ENCODE measurements at regions not wholly inside any gene's neighbourhood (a gene's known extent, or its start where the extent isn't known, plus 50 kb on each side); places are given as distances from the start of the nearest gene placed in this dataset.

DNA sequence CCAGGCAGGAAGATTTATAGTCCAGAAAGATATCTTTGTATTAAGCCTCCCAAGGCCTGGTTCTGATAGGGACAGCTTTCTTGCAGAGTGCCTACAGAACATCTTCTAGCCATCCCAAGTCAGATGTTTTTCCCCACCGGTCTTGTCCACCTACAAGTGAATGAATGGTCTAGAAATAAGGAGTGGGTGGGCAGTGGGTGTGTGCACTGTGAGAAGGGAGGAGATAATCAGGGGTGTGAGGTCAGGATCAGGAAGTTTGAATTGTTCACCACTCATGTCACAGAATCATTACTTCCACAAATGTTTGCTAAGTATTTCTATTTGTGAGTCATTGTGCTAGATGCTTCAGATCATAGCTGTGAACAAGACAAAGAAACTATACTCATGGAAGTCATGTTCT lies 332.6 kb downstream of the NKX6-1 start:
- no peak overlapping the region for H3K4me2 ChIP-seq (ENCODE audit: low read depth, low read length, poor library complexity, severe bottlenecking)
- no peak overlapping the region for H2AFZ ChIP-seq (ENCODE audit: low read depth, low read length, severe bottlenecking)
- H3K9ac ChIP-seq (ENCODE audit: low read length), result no peak overlapping the region
- H3K9me2 ChIP-seq (replicated peaks; ENCODE audit: insufficient read depth, low read length), result no peaks in the 10 kb centered on the region
- H3K9me3 ChIP-seq (ENCODE audit: insufficient read depth, low read length), result no peaks in the 10 kb centered on the region
- H3K27me3 ChIP-seq (ENCODE audit: low read length), result no peaks in the 10 kb centered on the region
- H4K20me1 ChIP-seq (ENCODE audit: low read depth, low read length), result no peaks in the 10 kb centered on the region
- H3K27ac ChIP-seq (ENCODE audit: low read depth, low read length), result no peak overlapping the region
- TF ChIP-seq, protein P1, sequence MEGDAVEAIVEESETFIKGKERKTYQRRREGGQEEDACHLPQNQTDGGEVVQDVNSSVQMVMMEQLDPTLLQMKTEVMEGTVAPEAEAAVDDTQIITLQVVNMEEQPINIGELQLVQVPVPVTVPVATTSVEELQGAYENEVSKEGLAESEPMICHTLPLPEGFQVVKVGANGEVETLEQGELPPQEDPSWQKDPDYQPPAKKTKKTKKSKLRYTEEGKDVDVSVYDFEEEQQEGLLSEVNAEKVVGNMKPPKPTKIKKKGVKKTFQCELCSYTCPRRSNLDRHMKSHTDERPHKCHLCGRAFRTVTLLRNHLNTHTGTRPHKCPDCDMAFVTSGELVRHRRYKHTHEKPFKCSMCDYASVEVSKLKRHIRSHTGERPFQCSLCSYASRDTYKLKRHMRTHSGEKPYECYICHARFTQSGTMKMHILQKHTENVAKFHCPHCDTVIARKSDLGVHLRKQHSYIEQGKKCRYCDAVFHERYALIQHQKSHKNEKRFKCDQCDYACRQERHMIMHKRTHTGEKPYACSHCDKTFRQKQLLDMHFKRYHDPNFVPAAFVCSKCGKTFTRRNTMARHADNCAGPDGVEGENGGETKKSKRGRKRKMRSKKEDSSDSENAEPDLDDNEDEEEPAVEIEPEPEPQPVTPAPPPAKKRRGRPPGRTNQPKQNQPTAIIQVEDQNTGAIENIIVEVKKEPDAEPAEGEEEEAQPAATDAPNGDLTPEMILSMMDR (IDR thresholded peaks at IDR 0.05; ENCODE audit: insufficient read depth, low read length, poor library complexity, severe bottlenecking), result no peak
- TF ChIP-seq EZH2phosphoT487 (conservative IDR thresholded peaks at IDR 0.05; ENCODE audit: low read length), result no peak
- no peaks in the 10 kb centered on the region for H3F3A ChIP-seq (ENCODE audit: insufficient read depth)
- no peaks in the 10 kb centered on the region for H3K36me3 ChIP-seq (ENCODE audit: low read length)
- H3K79me2 ChIP-seq (ENCODE audit: insufficient read depth, low read length), result no peaks in the 10 kb centered on the region
- no peak overlapping the region for H3K4me3 ChIP-seq (ENCODE audit: insufficient read depth, low read length, poor library complexity, severe bottlenecking)

- Histone ChIP-seq H3K9me2 (replicated peaks; ENCODE audit: insufficient read depth, low read length) (no peaks in the 10 kb centered on the region), H3K27me3 (ENCODE audit: low read length) (no peaks in the 10 kb centered on the region), H2AFZ (ENCODE audit: low read depth, low read length, severe bottlenecking) (no peak overlapping the region), H3K36me3 (ENCODE audit: low read length) (no peaks in the 10 kb centered on the region), H3K27ac (ENCODE audit: low read depth, low read length) (no peak overlapping the region), H3K79me2 (ENCODE audit: insufficient read depth, low read length) (no peaks in the 10 kb centered on the region), H3K9ac (ENCODE audit: low read length) (no peak overlapping the region), H3K4me2 (ENCODE audit: low read depth, low read length, poor library complexity, severe bottlenecking) (no peak overlapping the region), H4K20me1 (ENCODE audit: low read depth, low read length) (no peaks in the 10 kb centered on the region), H3K9me3 (ENCODE audit: insufficient read depth, low read length) (no peaks in the 10 kb centered on the region), H3K4me3 (ENCODE audit: insufficient read depth, low read length, poor library complexity, severe bottlenecking) (no peak overlapping the region), H3F3A (ENCODE audit: insufficient read depth) (no peaks in the 10 kb centered on the region)
- TF ChIP-seq EZH2phosphoT487 (conservative IDR thresholded peaks at IDR 0.05; ENCODE audit: low read length), result no peak
- TF ChIP-seq, protein P1 (IDR thresholded peaks at IDR 0.05; ENCODE audit: insufficient read depth, low read length, poor library complexity, severe bottlenecking), result no peak
Measured at GRCh38 chr4:84164201-84164600, 334.9 kb downstream of the NKX6-1 start.

- H3K9ac ChIP-seq (ENCODE audit: low read length), result no peak overlapping the region
- H3K27me3 ChIP-seq (ENCODE audit: low read length), result no peaks in the 10 kb centered on the region
- H2AFZ ChIP-seq (ENCODE audit: low read depth, low read length, severe bottlenecking), result no peak overlapping the region
- H3K79me2 ChIP-seq (ENCODE audit: insufficient read depth, low read length), result no peaks in the 10 kb centered on the region
- no peaks in the 10 kb centered on the region for H3K9me3 ChIP-seq (ENCODE audit: insufficient read depth, low read length)
- no peaks in the 10 kb centered on the region for H4K20me1 ChIP-seq (ENCODE audit: low read depth, low read length)
- H3K4me2 ChIP-seq (ENCODE audit: low read depth, low read length, poor library complexity, severe bottlenecking), result no peak overlapping the region
- no peaks in the 10 kb centered on the region for H3K36me3 ChIP-seq (ENCODE audit: low read length)
- no peaks in the 10 kb centered on the region for H3F3A ChIP-seq (ENCODE audit: insufficient read depth)
- H3K27ac ChIP-seq (ENCODE audit: low read depth, low read length), result no peak overlapping the region
- H3K9me2 ChIP-seq (replicated peaks; ENCODE audit: insufficient read depth, low read length), result no peaks in the 10 kb centered on the region
- TF ChIP-seq, protein P1 (IDR thresholded peaks at IDR 0.05; ENCODE audit: insufficient read depth, low read length, poor library complexity, severe bottlenecking), result no peak
- no peak for TF ChIP-seq EZH2phosphoT487 (conservative IDR thresholded peaks at IDR 0.05; ENCODE audit: low read length)
- no peak overlapping the region for H3K4me3 ChIP-seq (ENCODE audit: insufficient read depth, low read length, poor library complexity, severe bottlenecking)
Measured at GRCh38 chr4:84159762-84160161, 339.3 kb downstream of the NKX6-1 start.

All from SU-DHL-6 (cell line).